Stimulated activated CD4-positive, alpha-beta T cell treated with anti-CD3 and anti-CD28 coated beads, Interleukin-2, amount 100 ng/mL, for 4 hours (primary cell): ENCODE measurements at regions not wholly inside any gene's neighbourhood (a gene's known extent, or its start where the extent isn't known, plus 50 kb on each side); places are given as distances from the start of the nearest gene placed in this dataset.

Source experiments
- DNase-seq: peaks from one replicate; pipeline ENCODE4 v3.0.0-alpha.2; 2020; ENCODE audit warnings: low read depth

DNA sequence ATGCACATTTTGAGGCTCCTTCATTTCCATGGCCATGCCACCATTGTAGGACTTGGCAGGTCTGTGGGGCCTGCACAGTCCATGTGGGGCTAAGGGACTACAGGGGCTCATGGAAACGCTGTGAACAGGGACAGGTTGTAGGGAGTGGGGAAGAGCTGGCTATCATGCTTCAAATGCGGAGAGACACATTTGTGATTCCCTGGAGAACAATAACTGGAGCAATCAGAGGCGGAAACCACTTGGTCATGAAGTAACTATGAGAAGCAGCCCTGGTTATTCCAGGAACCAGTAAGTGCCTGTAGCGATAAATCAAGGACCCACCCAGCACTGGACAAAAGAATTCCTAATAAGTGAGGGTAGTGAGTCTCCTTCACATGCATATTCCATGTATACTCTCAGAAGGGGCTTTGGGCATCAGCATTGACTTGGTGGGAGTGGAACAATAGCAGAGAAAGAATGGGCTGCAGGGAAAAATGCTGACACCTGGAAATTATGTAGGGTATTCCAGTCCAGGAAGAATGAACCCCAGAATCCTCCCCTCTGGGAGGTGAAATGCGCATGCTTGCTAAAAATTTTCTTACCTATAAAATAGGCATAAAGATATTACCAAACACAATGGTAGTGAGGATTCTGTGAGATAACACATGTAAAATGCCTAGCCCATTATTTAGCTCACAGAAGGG, 251.4 kb upstream of the ROPN1 start:
- DNase-seq, result no peak

DNA sequence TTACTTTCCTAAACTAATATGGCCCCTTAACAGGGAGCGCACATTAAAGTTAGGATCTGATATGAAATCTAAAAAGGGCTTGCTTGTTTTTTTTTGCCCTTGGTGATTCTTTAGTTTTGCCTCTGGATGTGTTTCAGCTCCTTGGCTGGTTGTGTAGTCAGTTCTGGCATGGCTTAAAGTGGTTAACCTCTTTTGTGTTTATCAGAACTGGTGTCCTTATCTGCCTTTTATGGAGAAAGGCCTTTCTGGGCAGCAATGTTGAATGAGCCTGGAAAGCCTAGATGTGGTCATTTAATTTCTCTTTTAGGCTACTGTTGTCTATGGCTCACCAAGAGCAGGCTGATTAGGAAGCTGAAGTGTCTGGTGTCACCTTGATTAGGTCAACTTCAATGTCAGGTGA, 254.5 kb upstream of the ROPN1 start:
- DNase-seq, result no peak

DNA sequence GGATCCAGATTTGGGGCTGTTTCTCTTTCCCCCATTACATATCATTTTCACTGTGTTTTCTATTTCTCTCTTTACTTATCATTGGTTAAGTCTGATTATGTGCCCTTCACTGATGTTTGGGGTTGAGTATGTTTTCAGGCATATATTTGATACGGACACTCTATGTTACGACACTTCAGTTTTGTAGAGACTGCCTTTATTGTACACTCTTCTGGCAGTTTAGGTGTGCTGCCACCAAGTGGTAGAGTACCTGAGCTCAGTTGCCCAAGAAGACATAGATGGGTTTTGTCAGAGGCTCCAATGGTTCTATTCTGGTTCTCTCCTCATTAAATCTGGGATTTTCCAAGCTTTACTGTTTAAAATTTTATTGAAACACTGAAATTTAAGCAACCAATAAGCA, 255.0 kb upstream of the ROPN1 start:
- DNase-seq, result no peak

DNA sequence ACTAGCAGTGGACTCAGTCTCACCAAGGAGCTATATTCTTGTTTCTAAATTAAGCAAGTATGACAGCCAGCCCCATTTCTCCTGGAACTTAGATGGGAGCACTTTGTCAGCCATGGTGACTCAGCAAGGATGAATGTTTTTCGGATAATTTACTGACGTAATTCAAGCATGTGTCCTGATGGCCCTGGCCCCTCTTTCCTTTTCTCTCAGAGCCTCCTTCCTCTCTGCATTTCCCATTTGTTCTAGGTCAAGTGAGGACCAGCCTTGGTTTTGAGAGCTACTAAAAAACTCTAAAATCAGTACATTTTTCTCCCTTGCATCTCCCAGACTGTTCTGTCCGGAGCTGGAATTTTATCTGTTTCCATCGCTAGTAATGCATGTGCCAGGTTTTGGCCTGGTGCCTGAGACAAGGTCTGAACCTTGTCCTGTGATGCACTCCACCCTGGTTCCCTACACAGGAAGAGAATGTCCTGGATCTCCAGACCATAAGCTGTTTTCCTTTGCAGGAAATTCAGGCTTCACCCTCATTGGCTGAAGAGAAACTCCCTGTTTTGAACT, 256.6 kb upstream of the ROPN1 start:
- no peak for DNase-seq

DNA sequence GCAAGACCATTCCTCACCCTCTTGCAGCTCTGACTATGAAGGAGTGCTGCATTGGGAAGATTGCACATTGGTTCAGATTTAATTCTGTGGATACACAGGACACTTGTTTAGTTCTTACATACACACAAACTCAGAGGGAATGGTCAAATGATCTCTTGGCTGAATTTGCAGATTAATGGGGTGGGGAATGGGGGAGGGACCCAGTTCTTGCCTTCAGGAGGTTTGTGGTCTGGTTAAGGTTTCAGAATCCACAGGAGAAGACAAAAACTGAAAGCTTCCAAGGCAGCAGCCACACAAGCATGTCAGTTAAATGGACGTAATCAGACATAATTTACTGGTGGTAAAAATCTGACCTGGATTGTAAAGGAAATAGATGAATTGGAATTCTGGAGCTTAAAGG, 257.1 kb upstream of the ROPN1 start:
- no peak for DNase-seq

DNA sequence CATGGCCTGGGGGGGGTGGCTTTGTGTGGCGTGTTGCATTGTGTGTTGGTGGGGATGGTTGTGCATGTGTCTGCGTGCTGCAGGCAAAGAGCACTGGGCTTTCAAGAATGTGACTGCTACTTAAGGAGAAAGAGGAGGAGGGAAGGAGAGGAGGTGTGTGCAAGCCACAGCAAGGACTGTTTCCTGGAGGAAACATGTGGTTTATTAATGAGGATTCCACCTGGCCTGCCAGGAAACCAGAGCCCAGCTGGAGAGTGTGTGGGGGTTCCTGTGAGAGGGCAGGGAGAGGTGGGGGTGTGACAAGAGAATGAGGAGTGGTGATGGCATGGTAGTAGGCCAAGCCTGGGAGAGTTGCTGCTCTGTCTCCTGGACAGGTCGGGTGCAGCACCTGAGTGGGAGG, 258.1 kb upstream of the ROPN1 start:
- DNase-seq, result no peak

DNA sequence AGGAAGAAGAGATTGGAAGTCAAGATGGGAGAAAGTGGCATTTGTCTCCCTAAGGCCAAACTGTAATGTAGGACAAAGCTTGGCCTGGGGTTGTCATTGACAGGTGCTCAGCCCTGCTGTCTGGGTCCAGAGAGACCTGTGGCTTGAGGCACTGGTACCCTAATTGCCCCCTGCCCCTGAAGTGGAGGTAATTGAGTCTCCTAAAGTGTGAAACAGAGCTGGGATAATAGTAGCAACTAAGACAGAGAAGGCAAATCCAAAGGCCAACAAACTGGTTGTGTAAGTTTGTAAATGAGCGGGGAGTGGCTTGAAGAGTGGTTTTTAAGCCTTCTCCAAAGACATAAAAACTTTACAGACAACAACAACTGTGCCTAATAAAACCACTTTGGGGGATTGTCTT, 264.2 kb upstream of the ROPN1 start:
- no peak for DNase-seq

DNA sequence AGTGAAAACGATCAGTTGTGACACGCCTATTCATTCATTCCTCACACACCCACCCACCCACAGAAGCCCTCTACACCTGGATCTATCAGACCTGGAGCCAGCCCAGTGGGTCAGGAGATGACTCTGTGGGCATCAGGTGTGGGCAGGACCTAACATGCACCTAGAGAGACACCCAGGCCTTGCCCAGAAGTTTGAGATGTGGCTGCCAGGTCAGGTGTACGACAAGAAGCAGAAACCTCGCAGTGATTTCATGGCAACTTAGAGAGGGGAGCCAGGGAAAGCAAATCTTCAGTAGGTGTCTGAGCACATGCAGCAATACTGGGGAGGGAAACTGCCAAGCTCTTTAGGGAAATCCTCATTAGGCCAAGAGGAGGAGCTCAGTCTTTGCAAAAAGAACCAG, 264.7 kb upstream of the ROPN1 start:
- no peak for DNase-seq

DNA sequence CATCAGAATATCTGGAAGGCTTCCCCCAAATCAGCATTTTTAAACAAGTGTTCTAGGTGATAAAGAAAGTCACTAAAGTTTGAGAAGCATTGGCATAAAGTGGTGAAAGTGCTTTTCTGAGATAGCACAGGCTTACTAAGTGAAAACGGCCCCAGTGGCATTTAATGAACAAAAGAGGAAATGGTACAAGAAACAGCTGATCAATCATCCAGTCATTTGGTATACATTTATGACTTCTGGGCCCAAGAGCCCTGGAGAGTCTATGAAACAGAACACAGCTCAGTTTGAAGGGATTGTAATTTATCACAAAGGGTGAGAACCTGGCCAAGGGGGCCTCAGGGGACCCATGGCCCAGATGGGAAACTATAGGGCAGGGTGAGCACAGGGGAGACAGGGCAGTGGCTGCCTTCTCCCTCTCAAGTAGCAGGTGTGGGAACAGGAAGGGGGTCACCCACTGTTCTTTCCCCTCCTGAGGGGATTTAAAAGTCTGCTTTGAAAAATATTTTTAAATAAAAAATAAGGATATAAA, 265.5 kb upstream of the ROPN1 start:
- no peak for DNase-seq

DNA sequence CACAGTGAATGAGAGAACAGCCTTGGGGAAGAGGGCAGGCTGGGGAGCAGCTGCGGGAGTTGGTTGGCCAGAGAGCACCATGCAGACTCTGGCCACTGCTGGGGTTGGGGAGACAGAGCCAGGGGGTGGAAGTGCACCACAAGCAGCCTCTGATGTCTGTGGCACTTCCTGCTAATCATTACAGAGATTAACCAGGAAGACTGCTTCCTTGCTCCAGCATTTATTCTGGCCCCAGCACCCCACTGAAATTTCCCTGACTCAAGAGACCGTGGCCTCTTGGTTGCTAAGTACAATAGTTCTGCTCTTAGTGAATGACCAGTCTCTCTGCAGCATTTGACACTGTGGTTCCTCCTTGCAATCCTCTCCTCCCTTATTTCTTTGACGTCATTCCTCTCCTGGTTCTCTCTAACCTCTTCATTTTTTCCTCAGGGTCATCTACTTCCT, 266.2 kb upstream of the ROPN1 start:
- DNase-seq, result no peak

DNA sequence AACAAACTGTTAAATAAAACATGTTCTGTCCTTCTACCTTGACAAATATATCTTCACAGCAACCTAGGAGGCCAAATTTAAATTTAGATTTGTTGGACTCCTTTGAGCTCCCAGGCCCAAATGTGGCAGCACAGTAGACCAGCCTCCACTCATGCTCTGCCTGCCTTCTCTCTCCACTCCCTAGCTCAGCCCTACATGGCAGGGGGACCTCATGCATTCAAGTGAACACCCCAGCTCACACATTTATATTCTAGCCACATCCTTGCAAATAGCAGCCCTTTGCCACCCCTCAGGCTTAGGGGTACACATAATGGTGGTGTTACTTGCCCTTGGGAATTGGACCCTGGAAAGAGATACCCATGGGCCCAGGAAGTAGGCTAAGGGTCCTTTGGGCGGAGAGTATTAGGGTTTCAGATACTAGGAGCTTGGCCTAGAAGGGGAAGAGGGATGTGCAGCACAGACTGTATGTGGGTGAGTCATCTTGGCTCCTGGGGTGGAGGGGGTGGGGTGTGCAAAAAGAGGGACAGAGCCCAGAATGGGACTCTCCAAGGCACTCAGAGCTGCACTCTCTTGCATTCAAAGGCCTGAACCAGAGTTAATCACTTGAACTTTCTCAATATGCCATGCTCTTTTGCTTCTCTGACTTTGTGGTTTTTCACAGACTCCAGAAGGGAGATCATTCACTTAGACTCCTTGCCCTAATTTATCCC, 268.4 kb upstream of the ROPN1 start:
- DNase-seq, result no peak

DNA sequence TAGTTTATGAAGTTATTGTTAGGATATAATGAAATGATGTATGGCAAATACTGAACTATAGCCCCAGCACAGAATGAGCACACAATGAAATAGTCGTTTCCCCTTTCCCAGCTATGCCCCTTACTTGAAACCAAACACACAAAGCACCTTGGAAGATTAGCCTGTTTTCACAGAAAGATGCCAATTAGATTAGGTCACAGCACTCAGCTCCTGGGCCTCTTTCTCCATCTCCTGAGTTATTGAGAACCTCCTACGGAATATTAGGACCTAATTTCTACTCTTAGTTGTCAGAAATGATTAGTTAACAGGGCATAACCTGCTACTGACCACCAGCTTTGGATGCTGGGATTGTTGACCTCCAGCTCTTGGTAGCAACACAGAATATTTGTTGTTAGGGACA, 269.4 kb upstream of the ROPN1 start:
- DNase-seq, result no peak

DNA sequence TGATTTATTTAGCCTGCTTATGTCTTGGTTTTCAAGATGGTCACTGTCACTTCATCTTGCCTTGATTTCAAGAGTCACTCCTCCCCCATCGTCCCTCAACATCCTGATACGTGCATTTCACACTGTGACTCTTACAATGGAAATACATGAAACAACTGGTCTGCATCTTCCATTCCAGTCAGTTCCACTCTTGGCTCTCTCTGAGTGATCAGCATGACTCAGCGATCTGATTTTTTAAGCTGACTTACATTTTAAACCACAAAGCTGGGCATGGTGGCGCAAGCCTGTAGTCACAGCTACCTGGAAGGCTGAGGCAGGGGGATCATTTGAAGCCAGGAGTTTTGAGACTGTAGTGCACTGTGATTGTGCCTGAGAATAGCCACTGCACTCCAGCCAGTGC, 271.2 kb upstream of the ROPN1 start:
- DNase-seq, result no peak

DNA sequence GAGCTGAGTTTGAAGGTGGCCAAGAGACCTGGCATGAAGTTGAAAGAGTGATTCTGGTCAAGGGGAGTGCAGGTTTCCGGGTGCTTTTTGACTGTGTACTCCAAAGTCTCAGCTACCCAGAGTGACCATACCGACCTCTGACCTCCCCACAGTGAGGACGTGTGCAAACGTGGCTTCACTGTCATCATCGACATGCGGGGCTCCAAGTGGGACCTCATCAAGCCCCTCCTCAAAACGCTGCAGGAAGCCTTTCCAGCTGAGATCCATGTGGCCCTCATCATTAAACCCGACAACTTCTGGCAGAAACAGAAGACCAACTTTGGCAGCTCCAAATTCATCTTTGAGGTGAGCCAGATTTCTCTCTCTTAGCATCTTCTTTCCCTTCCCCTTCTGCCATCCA, 272.4 kb upstream of the ROPN1 start:
- no peak for DNase-seq

DNA sequence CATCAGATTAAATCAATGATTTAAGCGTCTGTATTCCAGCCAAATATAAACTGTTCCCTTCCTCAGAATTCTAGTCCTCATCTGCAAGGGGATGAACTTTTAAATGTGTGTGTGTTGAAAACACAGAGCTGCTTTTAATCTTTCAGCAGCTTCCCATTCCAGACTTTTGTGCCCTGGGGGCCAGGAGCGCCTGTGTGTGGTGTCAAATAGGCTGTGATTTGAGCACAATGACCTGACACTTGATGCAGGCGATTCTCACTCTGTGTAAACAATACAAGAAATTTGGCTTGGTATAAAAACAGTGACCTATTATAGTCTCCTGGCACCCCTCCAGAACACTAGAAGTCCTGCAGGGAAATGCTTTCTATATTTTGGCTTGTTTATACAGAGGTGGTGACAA, 274.6 kb upstream of the ROPN1 start:
- no peak for DNase-seq

DNA sequence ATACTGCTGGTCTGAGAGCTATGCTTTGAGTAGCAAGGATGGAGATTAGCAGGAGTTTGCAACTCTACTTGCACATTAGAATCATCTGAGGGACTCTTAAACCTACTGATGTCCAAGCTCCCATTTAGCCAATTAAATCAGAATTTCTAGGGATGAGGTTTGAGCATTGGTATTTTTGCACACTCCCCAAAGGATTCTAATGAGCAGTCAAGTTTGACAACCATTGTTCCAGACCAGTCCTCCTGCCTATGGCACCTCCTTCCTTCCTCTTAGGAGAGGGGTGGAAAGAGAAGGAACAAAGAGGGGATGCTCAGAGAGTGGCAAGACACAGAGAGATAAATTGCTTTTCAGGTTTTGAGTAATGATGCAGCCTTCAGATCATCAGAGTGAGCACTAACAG, 275.5 kb upstream of the ROPN1 start:
- DNase-seq, result no peak

DNA sequence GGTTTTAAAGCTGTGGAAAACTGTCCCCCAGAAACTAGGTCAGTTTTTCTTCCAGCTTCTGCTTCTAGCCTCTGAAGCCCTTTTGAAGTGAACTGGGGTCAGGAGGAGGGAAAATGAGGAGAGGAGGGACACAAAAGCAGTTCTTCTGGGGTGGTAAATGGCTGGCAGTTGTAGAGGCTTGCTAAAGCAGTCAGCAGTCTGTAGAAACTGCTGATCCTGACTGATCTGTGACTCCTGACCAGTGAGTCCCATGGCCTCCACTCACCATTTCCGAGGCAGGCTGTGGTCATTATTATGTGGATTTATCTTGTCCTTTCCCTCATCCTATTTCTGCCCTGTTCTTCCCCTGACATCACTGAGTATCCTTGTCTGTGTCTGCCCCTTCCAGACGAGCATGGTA, 276.4 kb upstream of the ROPN1 start:
- no peak for DNase-seq

DNA sequence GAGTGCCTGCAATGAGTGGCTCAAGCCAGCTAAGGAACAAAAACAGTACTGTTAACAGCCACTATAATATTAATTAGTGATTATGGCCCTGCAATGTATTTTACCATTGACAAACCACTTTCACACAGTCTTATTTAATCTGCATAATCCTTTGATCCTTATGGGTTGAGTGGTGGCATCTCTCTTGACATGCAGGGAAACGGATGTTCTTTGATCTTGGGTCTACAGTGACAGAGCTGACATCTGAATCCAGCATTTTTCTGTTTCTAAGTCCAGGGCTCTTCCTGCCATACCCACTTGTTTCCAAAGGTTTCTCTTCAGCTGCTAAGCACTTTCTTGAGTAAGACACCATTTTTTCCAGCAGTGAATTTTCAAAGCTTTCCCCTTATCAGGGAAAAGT, 277.7 kb upstream of the ROPN1 start:
- no peak for DNase-seq

DNA sequence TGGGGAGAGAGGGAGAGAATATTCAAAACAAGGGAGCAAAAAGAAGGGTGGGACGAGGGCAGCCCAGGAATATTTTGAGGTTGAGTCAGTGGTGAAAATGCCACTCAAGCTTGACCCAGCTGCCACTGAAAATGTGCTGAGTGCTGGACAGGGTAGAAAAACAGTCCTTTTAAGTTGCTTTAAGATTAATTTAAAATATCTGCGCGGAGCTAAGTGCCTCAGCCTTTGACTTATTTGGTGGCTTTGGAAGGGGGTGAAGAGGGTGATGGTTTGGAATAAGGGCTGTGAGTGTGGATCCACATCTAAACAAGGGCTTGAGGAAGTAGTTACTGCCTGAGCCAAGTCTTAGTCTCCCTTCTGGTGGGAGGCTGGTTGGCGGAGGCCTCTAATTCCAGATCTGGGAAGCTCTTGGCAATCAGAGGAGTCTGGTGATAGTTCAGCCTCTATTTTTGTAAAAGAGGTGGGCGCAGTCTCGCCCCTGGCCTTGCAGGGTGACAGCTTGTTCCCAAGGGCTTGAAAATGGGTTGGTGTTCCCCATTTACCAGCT, 280.8 kb upstream of the ROPN1 start:
- no peak for DNase-seq

DNA sequence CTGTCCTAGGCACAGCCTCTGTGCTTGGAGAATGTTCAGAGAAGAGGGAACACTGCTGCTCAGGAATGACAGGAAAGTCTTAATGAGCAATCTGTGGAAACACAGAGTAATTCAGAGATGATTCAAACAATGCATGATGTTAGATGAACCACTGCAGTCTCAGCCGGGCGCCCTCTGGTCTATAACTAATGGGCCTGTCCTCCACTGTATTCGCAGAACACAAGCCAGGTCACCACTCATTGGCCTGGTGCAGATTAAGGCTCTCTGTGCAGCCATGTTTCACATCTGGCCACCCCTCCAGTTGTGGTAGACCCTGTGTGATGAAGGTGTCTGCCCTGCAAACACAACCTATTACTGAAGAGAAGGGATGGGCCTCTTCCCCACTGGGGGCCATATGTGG, 281.7 kb upstream of the ROPN1 start:
- DNase-seq, result no peak

DNA sequence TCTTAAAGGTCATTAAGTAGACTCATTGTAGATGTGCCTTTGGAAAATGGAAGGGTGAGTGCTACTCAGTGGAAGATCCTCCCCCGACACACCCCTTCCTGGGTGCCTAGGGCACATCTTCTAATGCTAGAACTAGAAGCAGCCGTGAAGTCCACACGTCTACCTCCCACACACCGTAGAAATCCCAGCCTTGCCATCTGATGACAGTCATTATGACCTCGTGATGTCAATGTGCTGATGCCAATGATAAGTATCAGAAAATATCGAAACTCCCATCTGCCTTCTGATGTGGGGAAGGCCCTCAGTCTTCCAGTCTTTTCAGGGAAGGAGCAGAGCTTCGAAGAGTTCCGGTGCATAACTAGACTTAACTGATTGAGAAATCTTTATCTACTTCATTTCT, 282.1 kb upstream of the ROPN1 start:
- no peak for DNase-seq

DNA sequence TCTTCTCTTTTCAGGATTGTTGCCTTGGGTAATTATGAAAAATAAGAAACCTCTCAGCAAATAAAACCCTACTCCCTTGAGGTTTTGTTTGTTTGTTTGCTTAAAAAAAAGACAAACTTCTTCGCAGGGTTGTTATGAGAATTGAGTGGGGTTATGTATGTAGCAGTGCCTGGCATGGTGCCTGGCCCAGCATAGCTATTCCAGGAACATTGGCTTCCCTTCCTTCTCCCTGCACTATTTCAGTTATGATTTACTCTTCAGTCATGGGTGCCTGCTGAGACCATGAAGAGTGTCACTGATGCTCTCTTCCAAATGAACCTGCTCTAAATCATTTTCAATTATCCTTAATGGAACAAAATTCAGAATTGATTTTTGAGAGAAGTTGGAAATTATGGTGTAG, 283.5 kb upstream of the ROPN1 start:
- DNase-seq, result no peak

DNA sequence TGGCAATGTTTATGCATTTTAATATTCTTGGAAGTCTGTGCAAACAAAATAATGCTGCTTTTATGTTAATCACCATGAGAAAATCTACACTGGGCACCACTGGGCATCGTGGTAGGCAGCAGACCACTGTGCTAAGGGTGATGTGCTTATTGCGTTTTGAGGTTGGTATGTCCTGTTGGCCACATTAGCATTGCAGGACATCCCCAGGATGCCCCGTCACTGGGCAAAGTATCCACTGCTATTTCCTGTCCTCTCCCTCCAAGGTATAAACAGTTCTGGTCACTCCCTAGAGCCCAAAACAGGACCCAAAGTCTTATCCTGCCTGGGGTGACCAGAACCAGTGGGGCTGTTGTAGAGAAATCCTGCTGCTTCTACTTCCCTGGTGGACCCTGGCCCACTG, 284.2 kb upstream of the ROPN1 start:
- no peak for DNase-seq
